Loucy (cell line): ENCODE measurements at regions not wholly inside any gene's neighbourhood (a gene's known extent, or its start where the extent isn't known, plus 50 kb on each side); places are given as distances from the start of the nearest gene placed in this dataset.

ENCODE experiments used
- CTCF ChIP-seq: fragments of 200-600 bp; sonication (generic); conservative IDR thresholded peaks from 2 replicates; pipeline ENCODE4 v1.5.1; 2014; ENCODE audit warnings: mild to moderate bottlenecking, antibody characterized with exemption, low read length
- EZH2phosphoT487 ChIP-seq: fragments of 200-600 bp; IDR thresholded peaks from 2 replicates; pipeline ENCODE4 v1.6.1; 2018; ENCODE audit warnings: antibody characterized with exemption, mild to moderate bottlenecking, moderate library complexity, borderline replicate concordance

DNA sequence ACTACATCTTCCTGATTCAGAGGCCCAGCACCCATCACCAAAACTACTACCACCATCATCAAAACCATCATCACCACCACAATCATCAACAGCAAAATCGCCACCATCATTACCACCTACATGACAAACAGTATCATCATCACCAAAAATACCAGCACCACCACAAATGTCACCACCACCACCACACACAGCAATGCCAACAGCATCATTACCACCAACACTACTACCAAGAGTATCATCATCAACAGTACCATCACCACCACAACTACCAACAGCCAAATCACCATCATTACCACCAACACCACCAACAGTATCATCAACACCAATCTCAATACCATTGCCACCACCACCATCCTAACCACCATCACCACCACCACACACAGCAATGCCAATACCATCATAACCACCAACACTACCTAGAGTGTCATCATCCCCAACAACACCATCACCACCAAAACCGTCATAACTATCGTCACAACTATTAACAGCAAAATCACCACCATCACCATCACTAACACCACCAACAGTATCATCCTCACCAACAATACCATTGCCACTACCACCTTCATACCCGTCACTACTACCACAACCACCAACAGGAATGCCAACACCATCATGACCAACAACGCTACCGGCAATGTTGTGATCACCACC lies 64.6 kb upstream of the TEX51 start:
- TF ChIP-seq EZH2phosphoT487 (no peak), CTCF (no peak)
